ENCODE measurements at regions not wholly inside any gene's neighbourhood (a gene's known extent, or its start where the extent isn't known, plus 50 kb on each side); places are given as distances from the start of the nearest gene placed in this dataset.

GRCh38 chr11:134864233-134864967 lies 452.4 kb upstream of the B3GAT1 start:
- Mint-ChIP-seq H3K9me3 (ENCODE audit: low read depth) (no peaks in the 10 kb centered on the region), H3K4me1 (ENCODE audit: low read depth) (peaks cover 5% of the 10 kb centered on the region), H3K4me3 (ENCODE audit: unreplicated experiment) (no peak overlapping the region), H3K27ac (ENCODE audit: unreplicated experiment) (no peak overlapping the region), H3K36me3 (ENCODE audit: low read depth) (no peaks in the 10 kb centered on the region), H3K27me3 (ENCODE audit: low read depth) (peaks cover 37% of the 10 kb centered on the region)
- TF ChIP-seq CTCF (IDR thresholded peaks at IDR 0.05), result no peak
- no peak for DNase-seq (ENCODE audit: low spot score)

GRCh38 chr11:134863294-134863693 lies 451.3 kb upstream of the B3GAT1 start:
- DNase-seq (ENCODE audit: low spot score), result no peak
- Mint-ChIP-seq H3K4me3 (ENCODE audit: unreplicated experiment) (no peak overlapping the region), H3K36me3 (ENCODE audit: low read depth) (no peaks in the 10 kb centered on the region)

GRCh38 chr11:134862587-134863195 lies 450.6 kb upstream of the B3GAT1 start:
- DNase-seq (ENCODE audit: low spot score), result no peak
- no peak overlapping the region for H3K4me3 Mint-ChIP-seq (ENCODE audit: unreplicated experiment)
- H3K4me1 Mint-ChIP-seq (ENCODE audit: low read depth), result peaks cover 5% of the 10 kb centered on the region
- TF ChIP-seq CTCF (IDR thresholded peaks at IDR 0.05), result no peak
- H3K27me3 Mint-ChIP-seq (ENCODE audit: low read depth), result peaks cover 48% of the 10 kb centered on the region
- H3K27ac Mint-ChIP-seq (ENCODE audit: unreplicated experiment), result no peak overlapping the region
- no peaks in the 10 kb centered on the region for H3K36me3 Mint-ChIP-seq (ENCODE audit: low read depth)
- no peaks in the 10 kb centered on the region for H3K9me3 Mint-ChIP-seq (ENCODE audit: low read depth)

More at GRCh38 chr11:134863294-134863693, 451.3 kb upstream of the B3GAT1 start:
- peaks cover 5% of the 10 kb centered on the region for H3K4me1 Mint-ChIP-seq (ENCODE audit: low read depth)
- no peak for TF ChIP-seq CTCF (IDR thresholded peaks at IDR 0.05)
- no peak overlapping the region for H3K27ac Mint-ChIP-seq (ENCODE audit: unreplicated experiment)
- no peaks in the 10 kb centered on the region for H3K9me3 Mint-ChIP-seq (ENCODE audit: low read depth)
- peaks cover 48% of the 10 kb centered on the region for H3K27me3 Mint-ChIP-seq (ENCODE audit: low read depth)

GRCh38 chr11:134862105-134862502 lies 450.1 kb upstream of the B3GAT1 start:
- Mint-ChIP-seq H3K27ac (ENCODE audit: unreplicated experiment) (no peak overlapping the region), H3K27me3 (ENCODE audit: low read depth) (peaks cover 49% of the 10 kb centered on the region), H3K4me1 (ENCODE audit: low read depth) (peaks cover 5% of the 10 kb centered on the region), H3K36me3 (ENCODE audit: low read depth) (no peaks in the 10 kb centered on the region), H3K9me3 (ENCODE audit: low read depth) (no peaks in the 10 kb centered on the region), H3K4me3 (ENCODE audit: unreplicated experiment) (no peak overlapping the region)
- TF ChIP-seq CTCF (IDR thresholded peaks at IDR 0.05), result no peak
- DNase-seq (ENCODE audit: low spot score), result no peak

- Mint-ChIP-seq H3K36me3 (ENCODE audit: low read depth) (no peaks in the 10 kb centered on the region), H3K27me3 (ENCODE audit: low read depth) (peaks cover 48% of the 10 kb centered on the region), H3K9me3 (ENCODE audit: low read depth) (no peaks in the 10 kb centered on the region), H3K4me3 (ENCODE audit: unreplicated experiment) (no peak overlapping the region), H3K4me1 (ENCODE audit: low read depth) (peaks cover 5% of the 10 kb centered on the region), H3K27ac (ENCODE audit: unreplicated experiment) (no peak overlapping the region)
- DNase-seq (ENCODE audit: low spot score), result no peak
- TF ChIP-seq CTCF (IDR thresholded peaks at IDR 0.05), result peak; percentile 29
Observed at GRCh38 chr11:134861490-134862104, 449.6 kb upstream of the B3GAT1 start.

Measured in chondrocyte (in vitro differentiated cells).